ENCODE measurements at regions not wholly inside any gene's neighbourhood (a gene's known extent, or its start where the extent isn't known, plus 50 kb on each side); places are given as distances from the start of the nearest gene placed in this dataset.

DNA sequence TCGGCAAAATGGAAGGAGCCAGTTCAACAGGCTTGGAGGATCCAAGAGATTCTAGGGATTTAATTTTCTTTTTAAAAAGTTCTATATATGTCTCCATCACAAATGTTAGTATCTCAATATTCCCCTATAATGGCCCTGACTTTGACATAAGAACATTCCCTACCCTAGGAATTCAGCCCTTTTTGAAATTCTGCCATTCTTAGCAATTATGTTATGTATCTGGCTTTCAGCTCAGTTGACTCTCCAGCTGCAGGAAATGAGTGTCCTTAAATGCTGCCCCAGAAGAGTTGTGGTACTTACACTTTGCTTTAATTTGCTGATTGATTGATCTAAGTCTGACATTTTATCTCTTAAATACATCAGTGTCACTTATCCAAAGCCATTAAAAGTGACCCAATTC is 1454.3 kb downstream of the FSTL5 start:
- TF ChIP-seq POLR2AphosphoS5 (IDR thresholded peaks at IDR 0.05) (no peak), POLR2A (IDR thresholded peaks at IDR 0.05) (no peak), EP300 (IDR thresholded peaks at IDR 0.05) (no peak)
- TF ChIP-seq, protein P1, sequence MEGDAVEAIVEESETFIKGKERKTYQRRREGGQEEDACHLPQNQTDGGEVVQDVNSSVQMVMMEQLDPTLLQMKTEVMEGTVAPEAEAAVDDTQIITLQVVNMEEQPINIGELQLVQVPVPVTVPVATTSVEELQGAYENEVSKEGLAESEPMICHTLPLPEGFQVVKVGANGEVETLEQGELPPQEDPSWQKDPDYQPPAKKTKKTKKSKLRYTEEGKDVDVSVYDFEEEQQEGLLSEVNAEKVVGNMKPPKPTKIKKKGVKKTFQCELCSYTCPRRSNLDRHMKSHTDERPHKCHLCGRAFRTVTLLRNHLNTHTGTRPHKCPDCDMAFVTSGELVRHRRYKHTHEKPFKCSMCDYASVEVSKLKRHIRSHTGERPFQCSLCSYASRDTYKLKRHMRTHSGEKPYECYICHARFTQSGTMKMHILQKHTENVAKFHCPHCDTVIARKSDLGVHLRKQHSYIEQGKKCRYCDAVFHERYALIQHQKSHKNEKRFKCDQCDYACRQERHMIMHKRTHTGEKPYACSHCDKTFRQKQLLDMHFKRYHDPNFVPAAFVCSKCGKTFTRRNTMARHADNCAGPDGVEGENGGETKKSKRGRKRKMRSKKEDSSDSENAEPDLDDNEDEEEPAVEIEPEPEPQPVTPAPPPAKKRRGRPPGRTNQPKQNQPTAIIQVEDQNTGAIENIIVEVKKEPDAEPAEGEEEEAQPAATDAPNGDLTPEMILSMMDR (IDR thresholded peaks at IDR 0.05) = no peak

All from gastroesophageal sphincter (tissue), 3 donors.